ENCODE measurements at regions not wholly inside any gene's neighbourhood (a gene's known extent, or its start where the extent isn't known, plus 50 kb on each side); places are given as distances from the start of the nearest gene placed in this dataset.

- no peak overlapping the region for H3K27ac ChIP-seq
- TF ChIP-seq, protein P1, sequence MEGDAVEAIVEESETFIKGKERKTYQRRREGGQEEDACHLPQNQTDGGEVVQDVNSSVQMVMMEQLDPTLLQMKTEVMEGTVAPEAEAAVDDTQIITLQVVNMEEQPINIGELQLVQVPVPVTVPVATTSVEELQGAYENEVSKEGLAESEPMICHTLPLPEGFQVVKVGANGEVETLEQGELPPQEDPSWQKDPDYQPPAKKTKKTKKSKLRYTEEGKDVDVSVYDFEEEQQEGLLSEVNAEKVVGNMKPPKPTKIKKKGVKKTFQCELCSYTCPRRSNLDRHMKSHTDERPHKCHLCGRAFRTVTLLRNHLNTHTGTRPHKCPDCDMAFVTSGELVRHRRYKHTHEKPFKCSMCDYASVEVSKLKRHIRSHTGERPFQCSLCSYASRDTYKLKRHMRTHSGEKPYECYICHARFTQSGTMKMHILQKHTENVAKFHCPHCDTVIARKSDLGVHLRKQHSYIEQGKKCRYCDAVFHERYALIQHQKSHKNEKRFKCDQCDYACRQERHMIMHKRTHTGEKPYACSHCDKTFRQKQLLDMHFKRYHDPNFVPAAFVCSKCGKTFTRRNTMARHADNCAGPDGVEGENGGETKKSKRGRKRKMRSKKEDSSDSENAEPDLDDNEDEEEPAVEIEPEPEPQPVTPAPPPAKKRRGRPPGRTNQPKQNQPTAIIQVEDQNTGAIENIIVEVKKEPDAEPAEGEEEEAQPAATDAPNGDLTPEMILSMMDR (conservative IDR thresholded peaks at IDR 0.05): no peak
Measured at GRCh38 chr21:25366116-25366515, 241.2 kb downstream of the MRPL39 start.

- TF ChIP-seq, protein P1 (conservative IDR thresholded peaks at IDR 0.05): no peak
- no peak overlapping the region for H3K27ac ChIP-seq
Measured at GRCh38 chr21:25362375-25363267, 244.7 kb downstream of the MRPL39 start.

DNA sequence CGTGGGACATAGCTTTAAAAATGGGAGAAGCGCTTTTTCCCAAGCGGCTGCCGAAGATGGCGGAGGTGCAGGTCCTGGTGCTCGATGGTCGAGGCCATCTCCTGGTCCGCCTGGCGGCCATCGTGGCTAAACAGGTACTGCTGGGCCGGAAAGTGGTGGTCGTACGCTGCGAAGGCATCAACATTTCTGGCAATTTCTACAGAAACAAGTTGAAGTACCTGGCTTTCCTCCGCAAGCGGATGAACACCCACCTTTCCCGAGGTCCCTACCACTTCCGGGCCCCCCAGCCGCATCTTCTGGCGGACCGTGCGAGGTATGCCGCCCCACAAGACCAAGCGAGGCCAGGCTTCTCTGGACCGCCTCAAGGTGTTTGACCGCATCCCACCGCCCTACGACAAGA is 245.5 kb downstream of the MRPL39 start:
- TF ChIP-seq, protein P1 (conservative IDR thresholded peaks at IDR 0.05): no peak
- H3K27ac ChIP-seq: no peak overlapping the region

DNA sequence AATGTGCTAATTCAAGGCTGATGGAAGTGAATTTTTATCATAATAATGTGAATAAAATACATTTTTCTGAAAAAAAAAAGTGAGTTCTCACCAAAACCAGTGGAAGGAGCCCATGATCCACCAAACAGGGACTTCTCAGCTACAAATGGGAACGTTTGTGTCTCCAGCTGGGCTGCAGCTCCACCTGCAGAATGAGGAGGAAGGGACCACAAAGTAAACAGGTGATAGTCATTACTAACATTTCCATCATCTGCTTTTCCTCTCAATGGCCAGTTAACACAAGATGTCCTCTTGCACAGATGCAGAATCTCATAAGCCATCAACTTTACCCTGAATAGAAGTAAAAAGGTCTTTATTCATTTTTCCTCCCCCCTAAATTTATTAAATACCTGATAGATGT is 246.2 kb downstream of the MRPL39 start:
- H3K27ac ChIP-seq: no peak overlapping the region
- TF ChIP-seq, protein P1 (conservative IDR thresholded peaks at IDR 0.05): no peak

GRCh38 chr21:25360593-25360992 is 246.7 kb downstream of the MRPL39 start:
- TF ChIP-seq, protein P1 (conservative IDR thresholded peaks at IDR 0.05): no peak; the same call in 1 of the 2 replicates
- no peak overlapping the region for H3K27ac ChIP-seq

GRCh38 chr21:25359724-25360123 is 247.6 kb downstream of the MRPL39 start:
- H3K27ac ChIP-seq: no peak overlapping the region
- TF ChIP-seq, protein P1 (conservative IDR thresholded peaks at IDR 0.05): no peak

GRCh38 chr21:25350056-25350455 is 257.2 kb downstream of the MRPL39 start:
- H3K27ac ChIP-seq: no peak overlapping the region
- TF ChIP-seq, protein P1 (conservative IDR thresholded peaks at IDR 0.05): peak; percentile 44

All from VCaP (cell line).